ENCODE measurements at regions not wholly inside any gene's neighbourhood (a gene's known extent, or its start where the extent isn't known, plus 50 kb on each side); places are given as distances from the start of the nearest gene placed in this dataset.

GRCh38 chr4:133866328-133866699 is 335.3 kb downstream of the PABPC4L start:
- DNase-seq (ENCODE audit: low read depth, low spot score), result no peak
- Histone ChIP-seq H3K4me2 (ENCODE audit: insufficient read depth, low read length) (no peak overlapping the region), H3K27ac (ENCODE audit: insufficient read depth, low read depth, low read length) (no peak overlapping the region), H3K9me1 (replicated peaks; ENCODE audit: control insufficient read depth, extremely low read depth, insufficient read depth, low read length) (no peaks in the 10 kb centered on the region), H3K27me3 (ENCODE audit: control insufficient read depth in 2 of 2, insufficient read depth in 2 of 2, low read length in 2 of 2) (no peaks in the 10 kb centered on the region), H3K4me3 (replicated peaks in 1 of 3; ENCODE audit: insufficient read depth in 1 of 3, low read depth in 1 of 3, low read length in 3 of 3) (no peak overlapping the region), H3K4me1 (ENCODE audit: control insufficient read depth, extremely low read depth, insufficient read depth, low read length) (peaks cover 4% of the 10 kb centered on the region), H3K9me3 (replicated peaks; ENCODE audit: control insufficient read depth, insufficient read depth, low read length) (no peaks in the 10 kb centered on the region), H2AFZ (ENCODE audit: low read depth, low read length) (no peak overlapping the region), H4K20me1 (replicated peaks; ENCODE audit: control insufficient read depth, extremely low read depth, insufficient read depth, low read length) (no peaks in the 10 kb centered on the region), H3K9ac (replicated peaks; ENCODE audit: extremely low read depth, insufficient read depth, low read length) (no peak overlapping the region), H3K36me3 (ENCODE audit: control insufficient read depth in 2 of 2, extremely low read depth in 1 of 2, insufficient read depth in 2 of 2, low read length in 2 of 2) (no peaks in the 10 kb centered on the region), H3K79me2 (ENCODE audit: control insufficient read depth, insufficient read depth, low read length) (no peaks in the 10 kb centered on the region)
- BruUV-seq (replicated peaks), result no TSS peak
- dilution Hi-C loops (cut with MboI; ENCODE audit: extremely low pct_ligation_motif_present, low sequenced_read_pairs), result no loop called here
- TF ChIP-seq MAX (IDR thresholded peaks at IDR 0.05; ENCODE audit: insufficient read depth, insufficient read length), result no peak
- TF ChIP-seq CTCF (IDR thresholded peaks at IDR 0.05; ENCODE audit: extremely low read depth in 1 of 2, insufficient read depth in 1 of 2, low read depth in 1 of 2, low read length in 2 of 2), result no peak
- TF ChIP-seq MYC (IDR thresholded peaks at IDR 0.05; ENCODE audit: low read depth, low read length), result no peak
- TF ChIP-seq EZH2 (IDR thresholded peaks at IDR 0.05; ENCODE audit: borderline replicate concordance, low read depth, low read length, severe bottlenecking), result no peak
- no peak for TF ChIP-seq JUN (IDR thresholded peaks at IDR 0.05; ENCODE audit: borderline replicate concordance, insufficient read depth, insufficient read length, low read depth)
- TF ChIP-seq POLR2A (IDR thresholded peaks at IDR 0.05; ENCODE audit: low read depth, low read length), result no peak
- TF ChIP-seq FOS (IDR thresholded peaks at IDR 0.05; ENCODE audit: borderline replicate concordance, insufficient read depth, low read length), result no peak
- no peak for TF ChIP-seq POLR2AphosphoS5 (IDR thresholded peaks at IDR 0.05; ENCODE audit: insufficient read depth, low read depth, low read length)
- ChIA-PET POLR2A (no interaction called here), CTCF (interaction anchor here (1.0 kb wide), 1 partner anchor 15 kb away, joined by 3 read pairs; no protein-coding TSS in a partner anchor)
- intact Hi-C loops (cut with micrococcal nuclease), result no loop called here
- no peak for FAIRE-seq
